Stimulated activated CD4-positive, alpha-beta T cell treated with anti-CD3 and anti-CD28 coated beads, Interleukin-4, amount 100 ng/mL, for 48 hours (primary cell): ENCODE measurements at regions not wholly inside any gene's neighbourhood (a gene's known extent, or its start where the extent isn't known, plus 50 kb on each side); places are given as distances from the start of the nearest gene placed in this dataset.
"Not testable (repeated sequence)": the region's sequence is repeated elsewhere in the genome, so short reads cannot be mapped to it uniquely, and the experiment has no call there.

Source experiments
- DNase-seq, 2 donors: peaks; one replicate each; pipeline ENCODE4 v3.0.0-alpha.2; 2020; ENCODE audit warnings: low read depth in 2 of 2

- DNase-seq, result no peak
These were observed 54.2 kb upstream of the OPRM1 start for GRCh38 chr6:153984811-153985210.

- no peak for DNase-seq
These were observed 58.9 kb upstream of the OPRM1 start for GRCh38 chr6:153980171-153980570.

- not testable (repeated sequence) for DNase-seq
These were observed 60.0 kb upstream of the OPRM1 start for GRCh38 chr6:153978911-153979548.

GRCh38 chr6:153976921-153977693 lies 61.9 kb upstream of the OPRM1 start:
- DNase-seq, result no peak

- DNase-seq, result no peak
These were observed 73.0 kb upstream of the OPRM1 start for GRCh38 chr6:153966001-153966400.

- no peak for DNase-seq
These were observed 75.7 kb upstream of the OPRM1 start for GRCh38 chr6:153963352-153963751.

- DNase-seq, result no peak
These were observed 76.5 kb upstream of the OPRM1 start for GRCh38 chr6:153962555-153962954.

- DNase-seq, result no peak
These were observed 78.3 kb upstream of the OPRM1 start for GRCh38 chr6:153960741-153961140.

GRCh38 chr6:153960281-153960680 lies 78.8 kb upstream of the OPRM1 start:
- DNase-seq, result no peak

- DNase-seq, result no peak
These were observed 79.8 kb upstream of the OPRM1 start for GRCh38 chr6:153959276-153959675.

- no peak for DNase-seq
These were observed 80.2 kb upstream of the OPRM1 start for GRCh38 chr6:153958860-153959259.

- DNase-seq, result no peak
These were observed 81.6 kb upstream of the OPRM1 start for GRCh38 chr6:153957394-153957793.

- DNase-seq, result no peak
These were observed 82.2 kb upstream of the OPRM1 start for GRCh38 chr6:153956808-153957207.

GRCh38 chr6:153949616-153950015 lies 89.4 kb upstream of the OPRM1 start:
- no peak for DNase-seq

GRCh38 chr6:153947808-153948447 lies 91.1 kb upstream of the OPRM1 start:
- DNase-seq, result peak in 1 of 2 donors; percentile 2

GRCh38 chr6:153944201-153944600 lies 94.8 kb upstream of the OPRM1 start:
- DNase-seq, result no peak

- DNase-seq, result no peak
These were observed 96.7 kb upstream of the OPRM1 start for GRCh38 chr6:153942361-153942760.

GRCh38 chr6:153941768-153942167 lies 97.3 kb upstream of the OPRM1 start:
- no peak for DNase-seq

GRCh38 chr6:153938876-153939275 lies 100.2 kb upstream of the OPRM1 start:
- DNase-seq, result no peak

- no peak for DNase-seq
These were observed 107.6 kb upstream of the OPRM1 start for GRCh38 chr6:153931431-153931830.

- no peak for DNase-seq
These were observed 111.2 kb upstream of the OPRM1 start for GRCh38 chr6:153927867-153928266.

- no peak for DNase-seq
These were observed 140.5 kb upstream of the OPRM1 start for GRCh38 chr6:153898360-153899059.
